T-helper 1 cell (primary cell): ENCODE measurements at regions not wholly inside any gene's neighbourhood (a gene's known extent, or its start where the extent isn't known, plus 50 kb on each side); places are given as distances from the start of the nearest gene placed in this dataset.
"Not testable (repeated sequence)": the region's sequence is repeated elsewhere in the genome, so short reads cannot be mapped to it uniquely, and the experiment has no call there.

Experiments used
- DNase-seq, 5 donors: peaks; one replicate each; pipeline ENCODE4 v3.0.0-alpha.2; 2012 to 2020

DNA sequence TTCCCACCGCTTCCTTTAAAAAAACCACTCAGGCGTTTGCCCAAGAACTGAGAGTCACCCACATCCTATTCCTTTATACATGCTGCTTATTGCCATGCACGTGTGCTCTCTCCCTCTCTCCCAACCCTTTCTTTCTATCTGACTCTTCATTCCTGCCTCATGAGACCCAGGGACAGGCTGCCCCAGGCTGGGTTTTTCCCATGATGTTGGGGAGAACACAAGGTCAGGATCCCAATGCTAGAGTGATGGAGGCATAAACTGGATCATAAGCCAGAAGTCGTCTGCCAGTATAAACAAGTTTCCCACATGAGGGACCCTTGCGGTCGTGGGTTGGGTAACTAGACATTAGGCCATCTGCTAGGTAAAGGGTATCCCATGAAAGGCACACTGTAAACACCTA is 64.9 kb downstream of the CD2 start:
- no peak for DNase-seq

- no peak for DNase-seq
Observed at GRCh38 chr1:116820369-116820768, 66.1 kb downstream of the CD2 start.

DNA sequence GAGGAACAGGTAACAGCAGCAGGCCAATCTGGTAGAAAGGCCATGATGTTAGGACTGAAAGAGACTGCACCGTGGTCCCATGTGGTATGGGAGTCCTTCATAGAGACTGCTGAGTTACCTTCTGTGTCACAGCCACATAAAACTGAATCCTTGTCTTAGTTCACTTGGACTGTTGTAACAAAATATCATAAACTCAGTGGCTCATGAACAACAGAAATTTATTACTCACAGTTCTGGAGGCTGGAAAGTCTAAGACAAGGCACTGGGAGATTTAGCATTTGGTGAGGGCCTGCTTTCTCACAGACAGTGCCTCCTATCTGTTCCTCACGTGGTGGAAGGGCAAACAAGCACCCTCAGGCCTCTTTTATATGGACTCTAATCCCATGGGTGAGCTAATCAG is 67.5 kb downstream of the CD2 start:
- DNase-seq, result no peak

DNA sequence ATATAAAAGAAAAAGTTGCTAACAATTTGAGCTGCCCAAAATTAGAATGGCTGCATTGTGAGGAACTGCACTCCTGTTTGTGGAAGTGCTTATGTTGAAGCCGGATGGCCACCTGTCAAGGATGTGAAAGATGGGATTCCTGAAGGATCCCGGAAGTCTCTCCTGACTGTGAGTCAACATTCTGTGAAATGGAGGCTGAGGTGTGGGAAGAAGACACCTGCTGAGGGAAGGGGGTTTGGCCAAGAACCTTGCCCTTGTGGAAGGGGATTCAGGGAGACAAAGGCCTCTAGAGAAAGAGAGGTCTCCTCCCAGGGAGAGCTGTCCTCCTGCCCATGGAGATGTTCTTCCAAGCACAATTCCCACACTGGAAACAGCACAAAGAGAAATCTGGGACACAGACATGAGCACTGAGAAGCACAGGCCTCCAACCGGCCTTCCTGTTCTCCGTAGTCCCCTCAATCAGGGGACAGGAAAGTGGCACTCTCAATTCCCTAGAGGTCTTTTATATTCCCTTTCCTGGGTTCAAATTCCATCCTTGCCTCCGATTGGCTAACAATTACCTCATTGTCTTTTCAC is 70.5 kb downstream of the CD2 start:
- DNase-seq, result no peak

GRCh38 chr1:116825207-116825719 is 71.0 kb downstream of the CD2 start:
- no peak for DNase-seq

GRCh38 chr1:116825720-116826438 is 71.6 kb downstream of the CD2 start:
- DNase-seq, result no peak

- peak in 2 of 5 donors; percentile 21 to 94 for DNase-seq
Observed at GRCh38 chr1:116826818-116827606, 72.8 kb downstream of the CD2 start.

- no peak for DNase-seq
Observed at GRCh38 chr1:116827607-116828105, 73.4 kb downstream of the CD2 start.

GRCh38 chr1:116832308-116832931 is 77.3 kb upstream of the PTGFRN start:
- no peak for DNase-seq

- DNase-seq, result no peak
Observed at GRCh38 chr1:116832932-116833578, 76.7 kb upstream of the PTGFRN start.

- DNase-seq, result no peak
Observed at GRCh38 chr1:116833718-116834117, 76.0 kb upstream of the PTGFRN start.

GRCh38 chr1:116834595-116834994 is 75.1 kb upstream of the PTGFRN start:
- DNase-seq, result no peak

GRCh38 chr1:116835161-116835560 is 74.6 kb upstream of the PTGFRN start:
- no peak for DNase-seq

GRCh38 chr1:116836099-116836498 is 73.6 kb upstream of the PTGFRN start:
- no peak for DNase-seq

GRCh38 chr1:116841569-116842344 is 68.0 kb upstream of the PTGFRN start:
- DNase-seq, result no peak

GRCh38 chr1:116842654-116843053 is 67.1 kb upstream of the PTGFRN start:
- no peak for DNase-seq

DNA sequence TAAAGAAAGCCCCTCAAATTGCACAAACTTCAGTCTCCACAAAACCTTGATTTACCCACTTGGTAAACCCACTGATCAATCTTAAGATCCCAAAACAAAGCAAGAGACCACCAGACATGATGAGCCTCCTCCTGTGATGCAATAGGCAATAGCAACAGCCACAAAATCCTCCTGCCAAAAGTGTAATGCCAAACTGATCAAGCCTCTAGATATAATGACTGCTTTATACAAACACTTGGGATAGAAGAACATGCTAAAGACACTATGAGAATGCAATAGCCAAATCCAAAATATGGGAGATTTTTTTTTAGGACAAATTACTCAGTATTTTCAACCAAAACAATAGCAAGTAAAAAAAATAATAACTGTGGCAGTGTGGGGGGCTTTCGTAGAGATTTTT is 64.9 kb upstream of the PTGFRN start:
- no peak for DNase-seq

DNA sequence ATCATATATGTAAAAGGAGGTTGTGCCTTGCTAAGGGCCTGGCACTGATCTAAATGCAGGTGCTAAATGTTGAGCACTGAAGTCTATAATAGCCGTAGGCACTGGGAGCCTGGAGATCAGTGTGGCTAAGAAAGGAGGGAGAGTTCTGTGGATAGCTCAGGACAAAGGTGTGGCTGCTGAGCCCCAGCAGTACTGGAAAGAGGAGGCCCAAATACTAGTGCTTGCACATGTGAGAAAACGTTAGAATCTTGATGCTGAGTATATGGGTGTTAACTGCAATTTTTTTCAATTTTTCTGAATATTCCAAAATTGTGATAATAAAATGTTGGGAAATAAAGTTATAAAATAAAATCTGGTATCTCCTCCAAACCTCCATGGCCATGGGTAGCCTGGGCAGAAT is 62.5 kb upstream of the PTGFRN start:
- DNase-seq, result no peak

- peak in 1 of 5 donors; percentile 78 for DNase-seq
Observed at GRCh38 chr1:116847688-116848531, 61.8 kb upstream of the PTGFRN start.

DNA sequence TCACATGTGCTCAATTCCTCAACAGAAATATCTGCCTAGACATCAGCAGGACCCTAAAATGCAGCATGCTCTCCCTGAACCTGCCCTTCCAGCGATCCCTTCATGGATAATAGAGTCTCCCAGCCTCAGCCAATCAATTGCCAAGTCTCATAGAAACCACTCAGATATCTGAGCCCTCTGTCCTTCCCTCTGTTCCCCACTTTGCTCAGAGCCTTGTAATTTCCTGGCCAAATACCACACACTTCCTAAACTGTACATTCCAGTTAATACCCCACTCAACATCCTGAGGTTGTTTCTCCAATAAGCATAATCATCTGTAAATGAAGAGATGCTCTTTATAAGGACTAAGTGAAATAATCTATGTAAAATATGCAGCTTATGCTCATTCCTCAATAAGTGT is 59.3 kb upstream of the PTGFRN start:
- no peak for DNase-seq

DNA sequence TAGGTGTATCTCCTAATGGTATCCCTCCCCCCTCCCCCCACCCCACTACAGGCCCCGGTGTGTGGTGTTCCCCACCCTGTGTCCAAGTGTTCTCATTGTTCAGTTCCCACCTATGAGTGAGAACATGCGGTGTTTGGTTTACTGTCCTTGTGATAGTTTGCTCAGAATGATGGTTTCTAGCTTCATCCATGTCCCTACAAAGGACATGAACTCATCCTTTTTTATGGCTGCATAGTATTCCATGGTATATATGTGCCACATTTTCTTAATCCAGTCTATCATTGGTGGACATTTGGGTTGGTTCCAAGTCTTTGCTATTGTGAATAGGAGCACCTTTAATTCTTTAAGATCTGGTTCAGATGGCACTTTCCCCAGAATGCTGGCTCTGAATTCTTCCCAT is 58.5 kb upstream of the PTGFRN start:
- DNase-seq, result not testable (repeated sequence)
